Activated T-helper 1 cell treated with anti-CD3 and anti-CD28 coated beads, Interleukin-2, amount 50 U/mL, for 16 hours (primary cell): ENCODE measurements at regions not wholly inside any gene's neighbourhood (a gene's known extent, or its start where the extent isn't known, plus 50 kb on each side); places are given as distances from the start of the nearest gene placed in this dataset.

Experiments used
- DNase-seq, 2 donors: peaks; one replicate each; pipeline ENCODE4 v3.0.0-alpha.2; 2020; ENCODE audit warnings: low read depth in 1 of 2, low spot score in 1 of 2

DNA sequence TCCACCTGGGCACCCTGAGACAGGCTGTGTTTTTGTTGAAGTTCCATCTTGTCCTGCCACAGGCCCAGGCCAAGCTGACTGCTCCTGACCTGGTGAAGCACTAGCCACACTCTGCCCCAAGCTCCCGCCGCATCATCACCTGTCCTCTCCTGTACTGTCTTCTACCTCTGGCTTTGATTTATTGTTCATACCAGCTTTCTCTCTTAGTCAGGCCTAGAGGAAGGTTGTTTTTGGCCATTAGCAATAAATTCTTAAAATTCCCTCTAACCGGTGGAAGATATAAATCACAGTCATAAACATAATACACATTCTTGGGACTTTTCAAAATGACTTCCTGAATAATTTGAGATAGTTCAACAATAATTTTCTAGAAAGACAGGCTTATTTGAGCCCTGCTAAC, 169.4 kb downstream of the DAD1 start:
- DNase-seq, result no peak

DNA sequence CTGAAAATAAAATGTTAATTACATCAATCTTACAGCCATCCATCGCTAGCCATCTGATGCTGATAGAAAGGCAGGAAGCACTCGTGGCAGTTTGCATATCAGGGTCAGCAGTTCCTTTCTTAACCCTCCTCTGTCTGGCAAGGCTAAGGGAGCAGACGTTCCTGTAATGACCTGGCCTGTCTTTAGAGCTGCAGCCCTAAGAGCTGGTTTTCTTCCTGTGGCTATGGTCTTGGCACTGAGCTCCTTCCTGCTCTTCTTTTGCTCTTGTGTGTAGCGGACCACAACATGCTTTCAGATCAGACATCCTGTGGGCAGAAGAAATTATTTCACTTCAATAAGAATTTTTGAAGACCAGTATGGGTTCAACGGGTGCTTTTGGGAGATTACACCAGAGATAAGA, 170.4 kb downstream of the DAD1 start:
- DNase-seq, result no peak

DNA sequence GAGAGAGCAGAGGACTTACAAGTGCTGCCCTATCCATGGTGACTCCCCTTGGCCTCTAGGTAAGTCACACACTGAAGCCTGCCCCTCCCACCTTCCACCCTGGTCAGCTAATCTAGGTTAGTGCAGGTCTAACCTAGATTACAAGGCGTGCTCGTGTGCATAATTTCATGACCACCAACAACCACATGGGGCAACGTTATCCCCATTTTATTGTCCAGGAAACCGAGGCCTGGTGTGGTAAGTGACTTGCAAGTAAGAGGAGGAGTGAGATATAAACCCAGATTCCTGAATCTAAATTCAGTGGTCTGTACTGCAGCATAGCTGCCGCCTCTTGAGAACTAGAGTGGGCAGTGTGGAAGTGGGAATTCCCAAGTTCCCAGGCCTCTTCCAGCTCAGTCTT, 171.1 kb downstream of the DAD1 start:
- DNase-seq, result no peak

DNA sequence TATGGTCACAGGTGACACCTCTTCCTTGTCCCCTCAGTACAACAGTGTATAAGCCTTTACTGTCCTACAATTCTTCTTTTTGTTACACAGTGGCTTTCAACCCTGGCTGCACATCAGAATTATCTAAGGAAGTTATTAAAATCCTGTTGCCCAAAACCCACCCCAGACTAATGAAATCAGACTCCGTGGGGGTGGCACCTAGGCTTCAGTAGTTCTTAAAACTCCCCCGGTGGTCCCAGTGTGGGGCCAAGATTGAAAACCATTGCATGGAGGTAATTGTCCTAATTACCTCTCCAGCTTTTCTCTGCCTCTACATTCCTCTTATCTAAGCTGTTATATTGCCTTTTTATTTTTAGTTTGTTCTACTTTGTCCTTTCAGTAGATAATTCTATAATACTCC, 172.8 kb downstream of the DAD1 start:
- DNase-seq, result no peak

DNA sequence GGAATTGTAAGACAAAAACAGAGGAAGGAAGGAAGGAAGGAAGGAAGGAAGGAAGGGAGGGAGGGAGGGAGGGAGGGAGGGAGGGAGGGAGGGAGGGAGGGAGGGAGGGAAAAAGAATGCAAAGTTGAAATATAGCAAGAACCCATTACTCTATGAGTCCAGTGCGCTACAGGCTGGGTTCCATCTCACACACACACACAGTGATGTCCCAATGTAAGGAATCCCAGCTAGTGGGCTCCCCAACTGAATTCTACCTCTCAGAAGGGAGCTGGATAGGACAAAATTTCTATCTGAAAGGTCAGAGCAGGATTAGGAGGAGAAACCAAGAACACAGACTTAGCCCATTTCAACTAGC, 173.4 kb downstream of the DAD1 start:
- DNase-seq, result no peak

DNA sequence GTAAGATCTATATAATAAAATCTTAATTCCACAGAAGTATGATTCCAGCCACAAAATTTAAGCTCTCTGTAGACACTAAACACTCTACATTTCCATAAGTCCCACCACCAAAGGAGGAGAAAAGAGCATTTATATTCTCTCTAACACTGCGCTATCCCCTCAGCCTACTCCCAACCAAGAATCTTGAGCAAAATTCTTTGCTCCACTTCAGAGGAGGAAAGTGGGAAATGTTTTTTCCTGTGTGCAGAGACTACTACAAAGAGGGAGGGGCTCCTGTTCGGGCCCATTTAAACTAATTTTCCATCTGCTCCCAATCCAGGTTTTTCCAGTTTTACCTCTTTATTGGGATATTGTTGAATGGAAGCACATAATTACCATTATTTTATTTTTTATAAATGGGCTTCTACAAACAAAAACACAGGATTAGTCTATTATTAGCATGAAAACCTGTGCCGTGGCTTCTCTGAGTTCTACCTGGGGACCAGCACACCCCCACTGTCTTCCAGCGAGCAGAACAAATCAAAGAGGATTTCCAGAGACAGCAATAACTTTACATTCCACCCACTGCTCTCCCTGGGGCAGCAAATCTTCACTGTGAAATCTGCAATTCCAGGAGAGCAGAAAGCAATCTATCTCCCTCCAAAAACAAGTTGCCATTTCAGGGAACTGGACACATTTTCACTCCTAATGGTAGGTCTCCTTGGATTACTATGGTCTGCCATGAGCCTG, 174.0 kb downstream of the DAD1 start:
- no peak for DNase-seq

DNA sequence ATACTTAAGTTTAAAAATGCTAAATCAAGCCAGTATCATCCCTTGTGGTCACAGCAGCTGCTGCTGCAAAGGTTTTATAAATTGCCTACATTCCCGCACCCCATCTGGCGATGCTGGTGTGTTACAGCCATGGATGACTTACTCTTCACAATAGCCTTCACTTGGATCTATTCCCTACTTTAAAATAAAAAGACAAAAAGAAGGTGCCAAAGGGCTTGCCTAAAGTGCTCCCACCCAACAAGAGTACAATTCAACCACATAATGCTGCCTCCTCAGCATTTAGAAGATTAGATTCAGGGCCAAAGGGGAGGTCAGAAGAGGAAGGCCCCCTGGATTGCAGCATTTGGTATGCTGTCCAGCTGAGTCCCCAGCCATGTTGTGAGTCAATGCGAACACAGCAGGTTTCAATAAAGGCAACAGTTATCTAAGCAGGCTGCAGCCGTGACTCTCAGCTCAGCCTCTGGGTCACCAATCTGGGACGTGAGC, 176.1 kb downstream of the DAD1 start:
- DNase-seq, result no peak

DNA sequence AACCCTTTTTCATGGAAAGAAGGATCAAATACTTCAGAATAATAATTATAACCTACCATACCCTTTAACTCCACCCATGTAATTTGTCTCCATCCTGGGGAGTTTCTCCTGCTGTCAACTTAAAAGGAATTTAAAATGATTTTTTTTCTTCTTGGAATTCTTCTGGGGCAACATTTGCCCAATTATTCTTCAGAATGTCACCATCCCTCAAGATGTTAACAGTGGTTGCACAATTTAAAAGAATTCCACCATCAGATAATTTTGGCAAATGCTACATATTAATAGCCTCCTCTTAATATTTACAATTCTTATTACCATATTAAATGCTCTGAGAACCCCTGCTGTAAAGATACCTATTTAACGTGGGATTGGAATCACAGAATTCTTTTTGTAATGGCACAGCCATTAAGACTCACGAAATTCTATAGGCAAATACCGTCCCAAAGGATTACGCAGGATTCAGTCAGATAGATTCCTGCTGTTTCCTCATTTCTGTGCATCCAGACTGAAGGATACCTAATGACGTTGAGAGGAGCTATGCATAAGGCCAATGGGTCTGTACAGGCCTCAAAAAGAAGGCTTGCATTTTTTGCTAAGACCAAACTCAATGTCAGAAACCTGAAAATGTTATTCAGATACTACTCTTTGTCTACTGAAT, 177.5 kb downstream of the DAD1 start:
- no peak for DNase-seq

DNA sequence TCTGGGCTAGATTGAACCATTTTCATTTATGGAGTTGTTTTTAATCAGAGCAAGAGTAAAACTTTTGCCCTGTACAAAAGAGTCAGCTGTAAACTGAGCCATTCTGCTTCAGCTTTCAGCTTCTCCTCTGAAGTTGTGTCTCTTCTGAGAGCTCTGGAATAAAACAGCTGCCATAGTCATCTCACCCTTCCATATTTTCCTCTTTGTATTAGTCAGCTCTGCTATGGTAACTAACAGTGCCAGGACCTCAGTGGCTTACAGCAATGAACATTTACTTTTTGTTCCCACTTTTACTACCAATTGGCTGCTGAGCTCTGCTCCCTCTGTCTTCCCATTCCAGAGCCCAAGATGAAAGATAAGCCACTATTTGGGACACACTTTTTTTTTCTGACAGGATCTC, 178.5 kb downstream of the DAD1 start:
- no peak for DNase-seq

DNA sequence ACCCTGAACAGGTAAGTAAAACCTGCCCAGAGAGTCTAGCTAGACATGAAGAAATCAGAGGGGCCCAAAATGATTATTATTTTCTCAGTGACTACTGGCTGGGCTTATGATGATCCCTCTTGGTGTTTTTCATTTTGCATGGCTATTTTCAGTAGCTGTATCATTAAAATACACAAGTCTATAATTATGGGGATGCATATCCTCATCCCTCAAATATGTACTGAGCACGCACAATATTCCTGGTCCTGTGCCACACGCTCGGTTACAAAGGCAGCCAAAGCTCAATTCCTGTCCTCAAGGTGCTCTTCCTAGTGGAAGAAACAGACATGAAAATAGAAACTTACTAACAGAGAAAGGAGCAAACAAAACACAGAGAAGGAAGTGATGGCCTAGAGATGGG, 180.0 kb downstream of the DAD1 start:
- DNase-seq, result no peak

DNA sequence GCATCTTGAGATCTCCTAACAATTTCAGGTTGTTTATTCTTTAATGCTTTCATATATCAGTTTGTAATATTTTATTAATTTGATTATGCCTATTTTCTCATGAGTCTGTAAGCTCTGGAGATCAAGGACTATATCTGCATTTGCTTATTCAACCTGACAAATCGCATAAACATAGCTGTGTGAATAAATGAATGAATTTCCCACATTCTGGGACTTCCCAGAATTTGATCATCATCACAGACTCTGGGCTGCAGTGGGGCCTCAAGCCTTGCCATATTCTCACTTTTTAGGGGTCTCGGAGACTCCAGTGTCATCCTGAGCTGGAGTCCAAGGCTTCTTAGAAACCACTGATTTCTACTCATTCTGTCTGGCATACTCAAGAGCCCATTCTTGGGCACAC, 180.5 kb downstream of the DAD1 start:
- DNase-seq, result no peak

DNA sequence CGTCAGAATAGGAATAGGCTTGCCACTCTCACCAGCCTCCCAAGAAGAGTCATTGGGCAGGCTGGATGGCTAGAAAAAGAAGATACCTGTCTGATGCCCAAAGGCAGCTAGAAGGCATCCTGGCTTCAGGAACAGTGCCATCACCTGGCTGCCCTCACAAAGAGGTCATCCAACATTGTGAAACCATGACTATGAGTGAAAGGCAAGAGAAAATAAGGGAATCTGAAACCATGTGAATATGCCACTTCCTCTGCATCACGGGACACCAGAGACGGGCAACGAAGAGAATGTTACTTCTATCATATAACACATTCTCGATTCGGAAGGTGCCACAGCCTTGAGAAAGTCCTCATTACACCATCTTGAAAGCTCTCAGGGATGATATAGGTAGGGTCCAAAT, 182.0 kb downstream of the DAD1 start:
- no peak for DNase-seq

DNA sequence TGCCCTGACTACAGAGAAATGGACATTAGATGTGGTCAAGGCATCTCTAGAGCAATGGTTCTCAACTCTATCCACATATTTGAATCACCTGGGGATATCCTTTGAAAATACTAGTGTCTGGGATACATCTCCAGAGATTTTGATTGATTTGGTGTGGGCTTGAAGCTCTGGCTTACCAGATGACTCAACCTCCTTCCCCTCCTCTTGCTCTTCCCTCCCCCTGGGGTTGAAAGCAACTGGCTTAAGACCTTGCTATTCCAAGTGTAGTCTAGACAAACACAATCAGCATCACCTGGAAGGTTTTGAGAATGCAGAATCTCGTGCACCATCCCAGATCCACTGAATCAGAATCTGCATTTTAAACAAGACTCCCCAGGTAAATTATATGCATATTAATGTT, 183.8 kb downstream of the DAD1 start:
- no peak for DNase-seq

DNA sequence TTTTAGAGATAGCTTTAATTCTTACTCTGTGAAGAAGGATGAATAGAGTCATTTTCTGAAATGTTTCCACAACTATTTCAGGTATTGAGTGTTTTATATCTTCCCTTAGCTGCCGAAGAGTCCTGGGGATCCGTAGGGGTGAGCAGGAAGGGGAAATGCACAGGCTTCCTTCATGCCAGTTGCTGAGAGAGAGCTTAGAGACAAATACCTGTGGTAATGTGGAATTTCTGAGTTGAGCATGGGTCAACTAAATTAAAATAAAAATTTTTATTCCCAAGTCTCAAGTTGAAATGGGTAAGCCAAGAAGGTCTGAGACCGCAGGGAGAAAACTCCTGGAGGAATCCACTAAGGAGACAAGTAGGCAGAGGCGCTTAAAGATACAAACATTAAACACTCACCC, 185.7 kb downstream of the DAD1 start:
- DNase-seq, result no peak

DNA sequence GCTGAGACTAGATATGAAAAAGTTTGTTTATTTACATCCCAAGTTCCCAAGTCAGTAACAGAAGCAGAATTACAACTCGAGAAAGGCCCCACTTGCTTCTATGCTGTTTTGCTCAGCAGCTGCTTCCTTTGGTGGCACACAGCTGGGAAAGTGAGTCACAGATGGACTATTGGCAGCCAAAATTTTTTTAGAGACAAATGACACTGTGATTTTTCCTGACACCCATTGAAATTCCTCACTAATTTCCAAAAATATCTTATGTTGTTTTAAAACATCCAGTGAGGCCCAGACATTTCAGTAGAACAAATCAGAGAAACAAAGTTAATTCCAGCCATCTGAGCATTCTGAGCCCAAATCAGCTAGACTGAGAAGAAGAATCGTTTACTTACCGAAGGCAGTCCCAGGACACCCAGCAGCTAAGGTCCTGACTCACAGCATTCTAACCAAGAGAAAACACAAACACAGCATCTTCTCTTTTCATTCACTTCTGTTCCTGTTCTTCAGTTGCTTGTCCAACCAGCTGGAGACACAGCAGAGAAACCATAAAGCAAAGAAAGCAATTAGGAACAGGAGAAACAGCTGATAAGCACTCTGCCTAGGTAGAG, 188.3 kb downstream of the DAD1 start:
- DNase-seq, result no peak

DNA sequence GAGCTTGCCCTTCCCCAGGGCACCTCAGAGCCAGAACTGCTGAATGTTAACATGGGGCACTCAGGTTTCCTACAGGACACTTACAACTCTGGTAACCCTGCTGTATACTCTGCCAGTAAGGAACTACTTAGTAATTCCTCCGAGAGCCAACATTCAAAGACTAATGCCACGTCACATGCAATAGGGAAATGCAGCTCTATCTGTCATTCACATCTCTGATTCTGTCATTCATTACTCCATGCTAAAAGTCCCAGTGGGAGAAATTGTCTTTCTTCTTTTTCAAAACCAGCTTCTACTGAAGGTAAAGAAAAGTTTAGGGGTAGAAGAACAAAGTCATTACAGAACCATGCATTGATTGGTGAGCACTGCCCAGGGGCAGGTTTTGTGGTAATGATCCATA, 189.2 kb downstream of the DAD1 start:
- DNase-seq, result no peak

DNA sequence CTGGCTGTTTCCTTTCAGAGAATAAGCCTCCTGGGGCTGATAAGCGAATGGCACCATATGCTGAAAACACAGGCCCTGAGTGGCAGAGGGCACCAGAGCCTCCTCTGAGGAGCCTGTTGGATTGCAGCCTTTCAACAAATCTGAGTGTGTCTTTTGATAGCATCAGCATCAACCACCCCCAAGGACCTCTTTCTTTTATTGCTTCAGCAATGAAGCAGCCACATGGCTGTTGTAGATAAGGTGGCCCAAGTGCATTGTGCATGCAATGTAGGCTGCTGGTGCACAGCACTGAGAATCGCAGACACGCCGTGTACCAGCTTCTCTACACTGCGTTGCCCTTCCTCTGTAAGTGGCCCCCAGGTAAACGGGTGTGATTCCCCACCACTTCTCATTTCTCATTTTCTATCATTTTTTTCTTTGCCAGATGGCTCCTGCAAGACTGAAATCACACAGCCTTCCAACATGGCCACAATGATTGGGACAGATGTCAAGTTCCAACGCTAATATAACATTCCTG, 191.7 kb downstream of the DAD1 start:
- no peak for DNase-seq

DNA sequence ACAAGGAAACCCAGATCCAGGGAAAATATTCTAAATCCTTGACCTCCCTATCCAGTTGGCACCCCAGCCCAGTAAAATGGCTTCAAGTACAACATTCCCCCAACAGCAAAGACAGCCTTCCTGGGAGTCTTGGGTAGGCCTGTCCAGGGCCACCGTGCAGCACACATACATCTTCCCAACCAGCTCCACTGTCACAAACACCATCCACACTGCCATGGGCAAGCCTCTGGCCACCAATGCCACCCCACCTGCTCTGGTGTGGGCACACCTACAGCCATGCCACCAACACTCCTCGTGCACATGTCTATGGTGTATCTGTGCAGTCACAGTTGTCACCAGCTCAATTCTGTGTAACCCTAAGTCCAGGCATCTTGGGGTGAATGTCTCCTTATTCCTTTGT, 193.2 kb downstream of the DAD1 start:
- no peak for DNase-seq

DNA sequence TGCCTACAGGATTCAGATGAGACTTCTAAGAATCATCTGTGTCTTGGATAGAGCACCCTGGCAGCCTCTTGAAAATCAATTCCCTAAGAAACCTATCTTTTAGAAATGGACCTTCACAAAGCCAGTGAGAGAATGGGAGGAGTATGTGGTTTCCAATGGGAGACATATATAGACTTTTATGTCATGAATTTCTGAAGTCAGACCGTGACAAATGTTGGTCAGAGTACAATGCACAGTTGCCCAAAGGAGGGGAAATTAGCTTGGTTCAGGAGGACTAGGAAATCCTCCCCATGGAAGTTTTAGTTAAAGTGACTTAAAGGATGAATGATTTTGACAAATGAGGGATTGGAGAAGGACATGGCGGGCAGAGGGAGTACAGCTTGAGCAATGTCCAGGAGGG, 194.4 kb downstream of the DAD1 start:
- no peak for DNase-seq

DNA sequence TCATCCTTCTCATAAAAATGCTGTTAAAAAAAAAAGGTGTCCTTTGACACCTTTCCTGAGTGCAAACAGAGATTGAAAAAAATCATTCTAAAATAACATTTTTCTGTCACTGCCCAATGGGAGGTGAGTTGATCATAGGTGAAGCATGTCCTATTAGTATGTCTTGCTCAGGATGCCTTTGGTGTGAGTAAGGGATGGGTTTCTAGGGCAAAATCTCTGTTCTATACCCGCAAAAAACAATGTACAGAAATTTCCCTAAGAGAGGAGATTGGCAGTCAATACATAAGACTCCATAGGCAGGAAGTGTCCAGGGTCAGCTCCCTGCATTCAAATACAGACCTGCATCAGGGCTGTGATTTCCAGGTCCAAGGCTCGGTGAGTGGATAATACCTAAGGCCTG, 195.2 kb downstream of the DAD1 start:
- DNase-seq, result no peak

DNA sequence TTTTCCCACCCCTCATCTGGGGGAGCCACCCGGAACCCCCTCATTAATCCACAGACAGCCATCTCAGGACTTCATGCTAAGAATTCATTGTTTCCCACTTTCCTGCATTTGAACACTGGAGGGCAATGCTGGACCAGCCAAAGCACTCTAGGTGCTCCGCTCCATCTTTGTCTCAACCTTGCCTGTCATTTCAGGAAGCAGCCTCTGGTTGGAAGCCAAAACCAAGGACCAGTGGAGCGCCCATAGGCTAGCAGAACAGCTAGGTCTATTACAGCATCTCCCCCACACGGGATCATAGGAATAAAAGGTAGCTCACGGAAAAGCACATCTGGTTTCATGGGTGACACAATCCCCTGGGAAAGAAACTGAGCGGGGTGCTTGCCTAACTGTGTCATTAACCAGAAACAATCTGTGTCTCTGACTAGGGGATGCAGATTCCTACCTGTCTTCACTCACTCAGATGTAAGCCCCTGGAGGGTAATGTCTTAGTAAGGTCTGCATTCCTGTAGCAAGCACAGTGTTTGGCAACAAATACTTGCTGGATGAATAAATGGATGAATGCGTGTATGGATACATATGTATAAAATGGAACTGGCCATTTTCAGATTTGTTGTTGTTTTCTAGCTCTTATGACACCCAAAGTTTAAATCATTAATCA, 197.0 kb downstream of the DAD1 start:
- no peak for DNase-seq
